HG03060 (cell line): ENCODE measurements at regions not wholly inside any gene's neighbourhood (a gene's known extent, or its start where the extent isn't known, plus 50 kb on each side); places are given as distances from the start of the nearest gene placed in this dataset.

Experiments used
- ATAC-seq: cut with Tn5 transposase; IDR thresholded peaks from one replicate; pipeline ENCODE4 v1.9.1; 2021; ENCODE audit warnings: low read depth, moderate number of reproducible peaks; ENCODE audit not compliant: unreplicated experiment

- no peak for ATAC-seq
Measured at GRCh38 chr4:119937746-119938145, 128.9 kb downstream of the MAD2L1 start.

- ATAC-seq = no peak
Measured at GRCh38 chr4:119933606-119934005, 133.0 kb downstream of the MAD2L1 start.

- ATAC-seq = no peak
Measured at GRCh38 chr4:119932277-119932676, 134.4 kb downstream of the MAD2L1 start.

- no peak for ATAC-seq
Measured at GRCh38 chr4:119930546-119930945, 136.1 kb downstream of the MAD2L1 start.

- ATAC-seq = no peak
Measured at GRCh38 chr4:119921830-119922229, 144.8 kb downstream of the MAD2L1 start.

- no peak for ATAC-seq
Measured at GRCh38 chr4:119906277-119906676, 160.4 kb downstream of the MAD2L1 start.

- no peak for ATAC-seq
Measured at GRCh38 chr4:119898211-119898610, 168.4 kb downstream of the MAD2L1 start.

- no peak for ATAC-seq
Measured at GRCh38 chr4:119897260-119897659, 169.4 kb downstream of the MAD2L1 start.

GRCh38 chr4:119894650-119895208 is 171.9 kb downstream of the MAD2L1 start:
- ATAC-seq = no peak

- no peak for ATAC-seq
Measured at GRCh38 chr4:119873794-119874325, 192.8 kb downstream of the MAD2L1 start.

- no peak for ATAC-seq
Measured at GRCh38 chr4:119873132-119873531, 193.5 kb downstream of the MAD2L1 start.

GRCh38 chr4:119872371-119873016 is 194.2 kb downstream of the MAD2L1 start:
- ATAC-seq = no peak

- no peak for ATAC-seq
Measured at GRCh38 chr4:119870856-119871255, 195.8 kb downstream of the MAD2L1 start.

GRCh38 chr4:119865789-119866188 is 200.9 kb downstream of the MAD2L1 start:
- ATAC-seq = no peak

GRCh38 chr4:119865389-119865788 is 201.3 kb downstream of the MAD2L1 start:
- ATAC-seq = no peak

- ATAC-seq = no peak
Measured at GRCh38 chr4:119861731-119862130, 204.9 kb downstream of the MAD2L1 start.

GRCh38 chr4:119858176-119858575 is 208.5 kb downstream of the MAD2L1 start:
- ATAC-seq = no peak

- no peak for ATAC-seq
Measured at GRCh38 chr4:119854364-119854763, 212.3 kb downstream of the MAD2L1 start.

- no peak for ATAC-seq
Measured at GRCh38 chr4:119851649-119852048, 215.0 kb downstream of the MAD2L1 start.

GRCh38 chr4:119841361-119841760 is 212.8 kb upstream of the PDE5A start:
- ATAC-seq = no peak

GRCh38 chr4:119835613-119835910 is 207.0 kb upstream of the PDE5A start:
- no peak for ATAC-seq

GRCh38 chr4:119834906-119835612 is 206.5 kb upstream of the PDE5A start:
- no peak for ATAC-seq
